WTC11 (cell line): ENCODE measurements at regions not wholly inside any gene's neighbourhood (a gene's known extent, or its start where the extent isn't known, plus 50 kb on each side); places are given as distances from the start of the nearest gene placed in this dataset.

Experiments
- ATAC-seq: fragments of 200-7000 bp; cut with Tn5 transposase; 2 replicates; pipeline ENCODE4 v1.10.0; 2021; ENCODE audit warnings: mild to moderate bottlenecking, moderate library complexity
- CTCF ChIA-PET: fragments of 300-600 bp; sonication (Branson Sonifier 250); formaldehyde crosslinking; loops from one replicate; lab custom pipeline; 2021; ENCODE audit warnings: antibody characterized with exemption; lab: Charles Lee
- POLR2A ChIA-PET: fragments of 350-600 bp; sonication (Branson Sonifier 250); formaldehyde crosslinking; loops from one replicate; lab custom pipeline; 2021; ENCODE audit warnings: antibody characterized with exemption; lab: Charles Lee
- DNase-seq: peaks from one replicate; pipeline ENCODE4 v3.0.0; 2021; ENCODE audit warnings: low spot score
- H3K27ac Mint-ChIP-seq: 2 replicates; pipeline ENCODE4 v1.8.0; 2021; ENCODE audit warnings: mixed read lengths
- H3K27me3 Mint-ChIP-seq: 2 replicates; pipeline ENCODE4 v1.8.0; 2021; ENCODE audit warnings: low read depth, mild to moderate bottlenecking, moderate library complexity, mixed read lengths
- H3K36me3 Mint-ChIP-seq: 2 replicates; pipeline ENCODE4 v1.8.0; 2021; ENCODE audit warnings: mixed read lengths
- H3K4me1 Mint-ChIP-seq: 2 replicates; pipeline ENCODE4 v1.8.0; 2022; ENCODE audit warnings: mixed read lengths
- H3K4me3 Mint-ChIP-seq: 2 replicates; pipeline ENCODE4 v1.8.0; 2021; ENCODE audit warnings: mild to moderate bottlenecking, moderate library complexity, mixed read lengths
- H3K9me3 Mint-ChIP-seq: 2 replicates; pipeline ENCODE4 v1.8.0; 2021; ENCODE audit warnings: mixed read lengths
- CBFB ChIP-seq: sonication (generic); formaldehyde crosslinking; IDR thresholded peaks from 2 replicates; pipeline ENCODE4 v1.8.1; 2022; ENCODE audit warnings: mild to moderate bottlenecking, low read depth, missing genetic modification reagents
- CREB1 ChIP-seq: sonication (generic); formaldehyde crosslinking; IDR thresholded peaks from 2 replicates; pipeline ENCODE4 v1.8.0; 2023; ENCODE audit warnings: mild to moderate bottlenecking, missing genetic modification reagents
- EMX1 ChIP-seq: fragments of 250-450 bp; sonication (Bioruptor Pico); IDR thresholded peaks from 2 replicates; pipeline ENCODE4 v1.8.0; 2021; ENCODE audit warnings: mild to moderate bottlenecking
- FOXJ3 ChIP-seq: sonication (generic); formaldehyde crosslinking; IDR thresholded peaks from 2 replicates; pipeline ENCODE4 v1.9.0; 2021; ENCODE audit warnings: missing genetic modification reagents, mild to moderate bottlenecking, borderline replicate concordance
- FOXK1 ChIP-seq: sonication (generic); formaldehyde crosslinking; IDR thresholded peaks from 2 replicates; pipeline ENCODE4 v1.8.0; 2022; ENCODE audit warnings: mild to moderate bottlenecking, moderate library complexity, missing genetic modification reagents
- GRHL2 ChIP-seq: fragments of 250-450 bp; sonication (Bioruptor Pico); IDR thresholded peaks from 2 replicates; pipeline ENCODE4 v1.8.0; 2022; ENCODE audit warnings: mild to moderate bottlenecking, moderate library complexity; ENCODE audit not compliant: insufficient replicate concordance, severe bottlenecking
- GTF2I ChIP-seq: fragments of 250-450 bp; sonication (Bioruptor Pico); conservative IDR thresholded peaks from 2 replicates; pipeline ENCODE4 v1.4.0; 2021; ENCODE audit warnings: mild to moderate bottlenecking
- HMGA2 ChIP-seq: fragments of 250-450 bp; sonication (Bioruptor Pico); IDR thresholded peaks from 2 replicates; pipeline ENCODE4 v1.4.0; 2021; ENCODE audit warnings: mild to moderate bottlenecking, moderate library complexity
- JUN ChIP-seq: sonication (generic); formaldehyde crosslinking; IDR thresholded peaks from 2 replicates; pipeline ENCODE4 v1.8.0; 2023; ENCODE audit warnings: mild to moderate bottlenecking, missing genetic modification reagents
- MYBL2 ChIP-seq: sonication (generic); formaldehyde crosslinking; IDR thresholded peaks from 2 replicates; pipeline ENCODE4 v1.8.1; 2023; ENCODE audit warnings: mild to moderate bottlenecking, moderate library complexity, missing genetic modification reagents
- NFE2L1 ChIP-seq: sonication (generic); formaldehyde crosslinking; IDR thresholded peaks from 2 replicates; pipeline ENCODE4 v1.8.1; 2023; ENCODE audit warnings: missing genetic modification reagents
- NR2C2 ChIP-seq: sonication (generic); formaldehyde crosslinking; IDR thresholded peaks from 2 replicates; pipeline ENCODE4 v1.8.0; 2022; ENCODE audit warnings: mild to moderate bottlenecking, missing genetic modification reagents
- PRRX2 ChIP-seq: fragments of 250-450 bp; sonication (Bioruptor Pico); IDR thresholded peaks from 2 replicates; pipeline ENCODE4 v1.8.0; 2021; ENCODE audit warnings: mild to moderate bottlenecking
- SMAD3 ChIP-seq: sonication (generic); formaldehyde crosslinking; IDR thresholded peaks from 2 replicates; pipeline ENCODE4 v1.8.0; 2022; ENCODE audit warnings: missing genetic modification reagents, mild to moderate bottlenecking, borderline replicate concordance
- ZBTB21 ChIP-seq: sonication (generic); formaldehyde crosslinking; IDR thresholded peaks from 2 replicates; pipeline ENCODE4 v1.8.1; 2023; ENCODE audit warnings: mild to moderate bottlenecking, missing genetic modification reagents, borderline replicate concordance
- ZNF232 ChIP-seq: sonication (generic); formaldehyde crosslinking; IDR thresholded peaks from 2 replicates; pipeline ENCODE4 v1.8.0; 2022; ENCODE audit warnings: mild to moderate bottlenecking, missing genetic modification reagents
- ZNF263 ChIP-seq: sonication (generic); formaldehyde crosslinking; IDR thresholded peaks from 2 replicates; pipeline ENCODE4 v1.8.1; 2022; ENCODE audit warnings: low read depth, mild to moderate bottlenecking, moderate library complexity, missing genetic modification reagents
- ZNF423 ChIP-seq: fragments of 250-450 bp; sonication (Bioruptor Pico); IDR thresholded peaks from 2 replicates; pipeline ENCODE4 v2.1.2; 2022; ENCODE audit warnings: mild to moderate bottlenecking, moderate library complexity
- ZNF671 ChIP-seq: fragments of 250-450 bp; sonication (Bioruptor Pico); IDR thresholded peaks from 2 replicates; pipeline ENCODE4 v1.8.0; 2021; ENCODE audit warnings: mild to moderate bottlenecking
- TF ChIP-seq, protein P1 (sequence below): sonication (generic); formaldehyde crosslinking; IDR thresholded peaks from 2 replicates; pipeline ENCODE4 v1.8.0; 2023; ENCODE audit warnings: mild to moderate bottlenecking, missing genetic modification reagents
- TF ChIP-seq, protein P2 (sequence below): sonication (generic); formaldehyde crosslinking; IDR thresholded peaks from 2 replicates; pipeline ENCODE4 v1.8.1; 2023; ENCODE audit warnings: mild to moderate bottlenecking, missing genetic modification reagents
- TF ChIP-seq, protein P3 (sequence below): sonication (generic); formaldehyde crosslinking; IDR thresholded peaks from 2 replicates; pipeline ENCODE4 v1.8.1; 2022; ENCODE audit warnings: low read depth, mild to moderate bottlenecking, moderate library complexity, missing genetic modification reagents, borderline replicate concordance
- TF ChIP-seq, protein P4 (sequence below): fragments of 250-450 bp; sonication (Bioruptor Pico); IDR thresholded peaks from 2 replicates; pipeline ENCODE4 v1.9.0; 2021; ENCODE audit warnings: mild to moderate bottlenecking
- TF ChIP-seq, protein P5 (sequence below): sonication (generic); formaldehyde crosslinking; conservative IDR thresholded peaks from 2 replicates; pipeline ENCODE4 v1.8.1; 2022; ENCODE audit warnings: mild to moderate bottlenecking, missing genetic modification reagents
- TF ChIP-seq, protein P6 (sequence below): sonication (generic); formaldehyde crosslinking; IDR thresholded peaks from 2 replicates; pipeline ENCODE4 v1.8.0; 2023; ENCODE audit warnings: missing genetic modification reagents

DNA sequence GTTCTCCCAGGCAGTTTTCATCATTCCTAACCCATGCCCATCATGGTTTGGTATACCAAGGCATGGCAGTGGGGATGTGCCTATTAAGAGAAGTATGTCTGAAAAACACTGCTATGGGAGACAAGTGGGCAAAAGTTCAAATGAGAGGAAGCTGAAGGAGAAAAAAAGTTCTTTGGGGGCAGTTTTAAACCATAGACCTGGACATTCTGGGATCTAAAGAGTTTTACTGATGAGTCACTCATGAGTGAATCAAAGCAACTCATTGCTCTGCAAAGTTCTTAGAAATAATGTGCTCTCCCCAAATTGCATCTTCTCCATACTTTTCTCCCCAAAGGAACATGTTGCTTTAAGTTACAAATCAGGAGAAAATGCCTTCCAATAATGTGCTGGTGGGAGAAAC lies 256.9 kb upstream of the MTPN start:
- H3K27me3 Mint-ChIP-seq: no peaks in the 10 kb centered on the region
- H3K4me1 Mint-ChIP-seq: peaks cover 5% of the 10 kb centered on the region; the same call in 1 of the 2 replicates
- ATAC-seq: no peak
- TF ChIP-seq NFE2L1 (CRISPR knock-in tag) (no peak), GTF2I (CRISPR knock-in tag) (no peak), ZNF423 (no peak)
- TF ChIP-seq, protein P1, sequence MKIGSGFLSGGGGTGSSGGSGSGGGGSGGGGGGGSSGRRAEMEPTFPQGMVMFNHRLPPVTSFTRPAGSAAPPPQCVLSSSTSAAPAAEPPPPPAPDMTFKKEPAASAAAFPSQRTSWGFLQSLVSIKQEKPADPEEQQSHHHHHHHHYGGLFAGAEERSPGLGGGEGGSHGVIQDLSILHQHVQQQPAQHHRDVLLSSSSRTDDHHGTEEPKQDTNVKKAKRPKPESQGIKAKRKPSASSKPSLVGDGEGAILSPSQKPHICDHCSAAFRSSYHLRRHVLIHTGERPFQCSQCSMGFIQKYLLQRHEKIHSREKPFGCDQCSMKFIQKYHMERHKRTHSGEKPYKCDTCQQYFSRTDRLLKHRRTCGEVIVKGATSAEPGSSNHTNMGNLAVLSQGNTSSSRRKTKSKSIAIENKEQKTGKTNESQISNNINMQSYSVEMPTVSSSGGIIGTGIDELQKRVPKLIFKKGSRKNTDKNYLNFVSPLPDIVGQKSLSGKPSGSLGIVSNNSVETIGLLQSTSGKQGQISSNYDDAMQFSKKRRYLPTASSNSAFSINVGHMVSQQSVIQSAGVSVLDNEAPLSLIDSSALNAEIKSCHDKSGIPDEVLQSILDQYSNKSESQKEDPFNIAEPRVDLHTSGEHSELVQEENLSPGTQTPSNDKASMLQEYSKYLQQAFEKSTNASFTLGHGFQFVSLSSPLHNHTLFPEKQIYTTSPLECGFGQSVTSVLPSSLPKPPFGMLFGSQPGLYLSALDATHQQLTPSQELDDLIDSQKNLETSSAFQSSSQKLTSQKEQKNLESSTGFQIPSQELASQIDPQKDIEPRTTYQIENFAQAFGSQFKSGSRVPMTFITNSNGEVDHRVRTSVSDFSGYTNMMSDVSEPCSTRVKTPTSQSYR (CRISPR knock-in tag): no peak
- H3K27ac Mint-ChIP-seq: no peak overlapping the region
- H3K9me3 Mint-ChIP-seq: peaks cover 42% of the 10 kb centered on the region
- no peak for DNase-seq
- ChIA-PET CTCF (no interaction called here), POLR2A (no interaction called here)
- no peaks in the 10 kb centered on the region; the same call in 1 of the 2 replicates for H3K36me3 Mint-ChIP-seq
- H3K4me3 Mint-ChIP-seq: no peak overlapping the region

DNA sequence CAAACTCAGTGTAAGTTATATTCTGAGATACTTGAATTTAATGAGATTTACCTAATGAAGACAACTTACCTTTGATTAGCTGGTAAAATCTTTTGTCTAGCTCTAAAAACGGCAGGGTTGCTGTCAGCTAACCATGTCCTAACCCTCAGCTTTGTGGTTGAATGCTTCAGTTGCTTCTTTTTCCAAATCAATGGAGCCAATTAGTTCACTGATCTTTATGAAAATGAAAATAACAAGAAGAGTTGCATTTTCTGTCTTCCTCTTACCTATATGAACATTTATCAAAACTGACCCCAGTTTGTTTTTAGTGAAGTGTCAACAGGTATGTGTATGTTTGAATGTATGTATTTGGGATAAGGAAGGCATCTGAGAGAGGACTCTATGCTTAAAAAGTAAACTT lies 253.1 kb upstream of the MTPN start:
- no peak for TF ChIP-seq EMX1 (CRISPR knock-in tag)
- TF ChIP-seq GRHL2 (CRISPR knock-in tag): no peak
- TF ChIP-seq FOXK1 (CRISPR knock-in tag): no peak
- no peak for TF ChIP-seq FOXJ3
- no peak for TF ChIP-seq ZNF232
- TF ChIP-seq SMAD3 (CRISPR knock-in tag): no peak
- no peak for TF ChIP-seq CREB1 (CRISPR knock-in tag)
- TF ChIP-seq, protein P2, sequence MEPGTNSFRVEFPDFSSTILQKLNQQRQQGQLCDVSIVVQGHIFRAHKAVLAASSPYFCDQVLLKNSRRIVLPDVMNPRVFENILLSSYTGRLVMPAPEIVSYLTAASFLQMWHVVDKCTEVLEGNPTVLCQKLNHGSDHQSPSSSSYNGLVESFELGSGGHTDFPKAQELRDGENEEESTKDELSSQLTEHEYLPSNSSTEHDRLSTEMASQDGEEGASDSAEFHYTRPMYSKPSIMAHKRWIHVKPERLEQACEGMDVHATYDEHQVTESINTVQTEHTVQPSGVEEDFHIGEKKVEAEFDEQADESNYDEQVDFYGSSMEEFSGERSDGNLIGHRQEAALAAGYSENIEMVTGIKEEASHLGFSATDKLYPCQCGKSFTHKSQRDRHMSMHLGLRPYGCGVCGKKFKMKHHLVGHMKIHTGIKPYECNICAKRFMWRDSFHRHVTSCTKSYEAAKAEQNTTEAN (CRISPR knock-in tag): no peak
- TF ChIP-seq MYBL2 (CRISPR knock-in tag): no peak
- TF ChIP-seq, protein P1 (CRISPR knock-in tag): no peak
- TF ChIP-seq PRRX2 (CRISPR knock-in tag): no peak
- no peak for TF ChIP-seq ZNF263 (CRISPR knock-in tag)
- ATAC-seq (no peak), DNase-seq (no peak)
- Mint-ChIP-seq H3K27me3 (no peaks in the 10 kb centered on the region), H3K36me3 (no peaks in the 10 kb centered on the region; the same call in 1 of the 2 replicates), H3K4me3 (no peak overlapping the region), H3K4me1 (peaks cover 5% of the 10 kb centered on the region; the same call in 1 of the 2 replicates), H3K9me3 (peaks cover 30% of the 10 kb centered on the region), H3K27ac (no peak overlapping the region)
- POLR2A ChIA-PET: no interaction called here
- CTCF ChIA-PET: no interaction called here

DNA sequence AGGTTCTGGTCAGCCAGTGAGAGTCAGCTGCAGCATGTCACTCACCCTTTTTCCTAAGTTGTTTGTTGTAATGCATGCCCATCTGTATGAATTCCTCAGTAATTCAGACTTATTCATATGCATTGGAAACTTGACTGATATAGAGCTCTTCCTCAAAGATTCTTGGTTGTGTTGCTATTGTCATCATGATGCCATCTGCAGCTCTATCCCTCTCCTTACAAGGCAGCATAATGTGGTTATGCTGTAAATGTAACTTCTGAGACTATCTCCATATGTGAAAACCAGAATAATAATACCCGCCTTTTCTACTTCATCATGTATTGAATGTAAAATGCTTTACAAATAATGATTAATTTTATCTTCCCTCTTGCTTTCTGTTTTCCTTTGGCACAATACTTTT lies 252.6 kb upstream of the MTPN start:
- ChIA-PET POLR2A (no interaction called here), CTCF (no interaction called here)
- H3K36me3 Mint-ChIP-seq: no peaks in the 10 kb centered on the region
- no peak for DNase-seq
- peaks cover 29% of the 10 kb centered on the region for H3K9me3 Mint-ChIP-seq
- no peak overlapping the region for H3K4me3 Mint-ChIP-seq
- peaks cover 5% of the 10 kb centered on the region; the same call in 1 of the 2 replicates for H3K4me1 Mint-ChIP-seq
- no peak for ATAC-seq
- no peak overlapping the region for H3K27ac Mint-ChIP-seq
- H3K27me3 Mint-ChIP-seq: no peaks in the 10 kb centered on the region
- TF ChIP-seq JUN (CRISPR knock-in tag): no peak
- TF ChIP-seq, protein P3, sequence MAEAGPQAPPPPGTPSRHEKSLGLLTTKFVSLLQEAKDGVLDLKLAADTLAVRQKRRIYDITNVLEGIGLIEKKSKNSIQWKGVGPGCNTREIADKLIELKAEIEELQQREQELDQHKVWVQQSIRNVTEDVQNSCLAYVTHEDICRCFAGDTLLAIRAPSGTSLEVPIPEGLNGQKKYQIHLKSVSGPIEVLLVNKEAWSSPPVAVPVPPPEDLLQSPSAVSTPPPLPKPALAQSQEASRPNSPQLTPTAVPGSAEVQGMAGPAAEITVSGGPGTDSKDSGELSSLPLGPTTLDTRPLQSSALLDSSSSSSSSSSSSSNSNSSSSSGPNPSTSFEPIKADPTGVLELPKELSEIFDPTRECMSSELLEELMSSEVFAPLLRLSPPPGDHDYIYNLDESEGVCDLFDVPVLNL: no peak
- TF ChIP-seq ZNF671 (CRISPR knock-in tag): no peak
- TF ChIP-seq ZBTB21 (CRISPR knock-in tag): no peak
- TF ChIP-seq CBFB (CRISPR knock-in tag): no peak
- TF ChIP-seq PRRX2 (CRISPR knock-in tag): no peak
- TF ChIP-seq, protein P4, sequence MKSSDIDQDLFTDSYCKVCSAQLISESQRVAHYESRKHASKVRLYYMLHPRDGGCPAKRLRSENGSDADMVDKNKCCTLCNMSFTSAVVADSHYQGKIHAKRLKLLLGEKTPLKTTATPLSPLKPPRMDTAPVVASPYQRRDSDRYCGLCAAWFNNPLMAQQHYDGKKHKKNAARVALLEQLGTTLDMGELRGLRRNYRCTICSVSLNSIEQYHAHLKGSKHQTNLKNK (CRISPR knock-in tag): no peak
- no peak for TF ChIP-seq HMGA2 (CRISPR knock-in tag)
- TF ChIP-seq SMAD3 (CRISPR knock-in tag): no peak
- TF ChIP-seq FOXJ3: no peak
- TF ChIP-seq GTF2I (CRISPR knock-in tag): no peak
- TF ChIP-seq, protein P5, sequence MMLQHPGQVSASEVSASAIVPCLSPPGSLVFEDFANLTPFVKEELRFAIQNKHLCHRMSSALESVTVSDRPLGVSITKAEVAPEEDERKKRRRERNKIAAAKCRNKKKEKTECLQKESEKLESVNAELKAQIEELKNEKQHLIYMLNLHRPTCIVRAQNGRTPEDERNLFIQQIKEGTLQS (CRISPR knock-in tag): no peak
- TF ChIP-seq, protein P6, sequence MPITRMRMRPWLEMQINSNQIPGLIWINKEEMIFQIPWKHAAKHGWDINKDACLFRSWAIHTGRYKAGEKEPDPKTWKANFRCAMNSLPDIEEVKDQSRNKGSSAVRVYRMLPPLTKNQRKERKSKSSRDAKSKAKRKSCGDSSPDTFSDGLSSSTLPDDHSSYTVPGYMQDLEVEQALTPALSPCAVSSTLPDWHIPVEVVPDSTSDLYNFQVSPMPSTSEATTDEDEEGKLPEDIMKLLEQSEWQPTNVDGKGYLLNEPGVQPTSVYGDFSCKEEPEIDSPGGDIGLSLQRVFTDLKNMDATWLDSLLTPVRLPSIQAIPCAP (CRISPR knock-in tag): no peak
- TF ChIP-seq NR2C2 (CRISPR knock-in tag): no peak
